ENCODE measurements at regions not wholly inside any gene's neighbourhood (a gene's known extent, or its start where the extent isn't known, plus 50 kb on each side); places are given as distances from the start of the nearest gene placed in this dataset.

GRCh38 chr11:79925570-79925969, 484.7 kb upstream of the TENM4 start:
- DNase-seq (ENCODE audit: low read depth) = no peak

- DNase-seq (ENCODE audit: low read depth) = no peak
Measured at GRCh38 chr11:79922641-79923040, 481.8 kb upstream of the TENM4 start.

GRCh38 chr11:79920480-79920879, 479.6 kb upstream of the TENM4 start:
- DNase-seq (ENCODE audit: low read depth) = no peak

- DNase-seq (ENCODE audit: low read depth) = no peak
Measured at GRCh38 chr11:79919350-79919749, 478.5 kb upstream of the TENM4 start.

- no peak for DNase-seq (ENCODE audit: low read depth)
Measured at GRCh38 chr11:79918846-79919245, 478.0 kb upstream of the TENM4 start.

- no peak for DNase-seq (ENCODE audit: low read depth)
Measured at GRCh38 chr11:79906164-79906563, 465.3 kb upstream of the TENM4 start.

GRCh38 chr11:79902493-79902892, 461.7 kb upstream of the TENM4 start:
- DNase-seq (ENCODE audit: low read depth) = no peak

GRCh38 chr11:79897896-79898295, 457.1 kb upstream of the TENM4 start:
- no peak for DNase-seq (ENCODE audit: low read depth)

GRCh38 chr11:79896258-79896657, 455.4 kb upstream of the TENM4 start:
- DNase-seq (ENCODE audit: low read depth) = no peak

GRCh38 chr11:79894111-79894510, 453.3 kb upstream of the TENM4 start:
- DNase-seq (ENCODE audit: low read depth) = no peak

GRCh38 chr11:79890272-79890671, 449.4 kb upstream of the TENM4 start:
- no peak for DNase-seq (ENCODE audit: low read depth)

GRCh38 chr11:79864882-79865281, 424.1 kb upstream of the TENM4 start:
- no peak for DNase-seq (ENCODE audit: low read depth)

- no peak for DNase-seq (ENCODE audit: low read depth)
Measured at GRCh38 chr11:79860336-79860735, 419.5 kb upstream of the TENM4 start.

- DNase-seq (ENCODE audit: low read depth) = no peak
Measured at GRCh38 chr11:79857377-79858214, 416.8 kb upstream of the TENM4 start.

GRCh38 chr11:79852176-79852575, 411.3 kb upstream of the TENM4 start:
- DNase-seq (ENCODE audit: low read depth) = no peak

- DNase-seq (ENCODE audit: low read depth) = no peak
Measured at GRCh38 chr11:79845002-79845709, 404.3 kb upstream of the TENM4 start.

- DNase-seq (ENCODE audit: low read depth) = no peak
Measured at GRCh38 chr11:79834015-79834414, 393.2 kb upstream of the TENM4 start.

- no peak for DNase-seq (ENCODE audit: low read depth)
Measured at GRCh38 chr11:79830446-79830845, 389.6 kb upstream of the TENM4 start.

- no peak for DNase-seq (ENCODE audit: low read depth)
Measured at GRCh38 chr11:79829891-79830290, 389.1 kb upstream of the TENM4 start.

GRCh38 chr11:79822766-79823165, 381.9 kb upstream of the TENM4 start:
- DNase-seq (ENCODE audit: low read depth) = no peak

- DNase-seq (ENCODE audit: low read depth) = no peak
Measured at GRCh38 chr11:79813551-79813950, 372.7 kb upstream of the TENM4 start.

- DNase-seq (ENCODE audit: low read depth) = no peak
Measured at GRCh38 chr11:79809487-79809886, 368.7 kb upstream of the TENM4 start.

GRCh38 chr11:79807506-79807905, 366.7 kb upstream of the TENM4 start:
- no peak for DNase-seq (ENCODE audit: low read depth)

All from RPMI7951 (cell line).